Activated B cell treated with CpG ODN at 0.5 μM for 24 hours (primary cell): ENCODE measurements at regions not wholly inside any gene's neighbourhood (a gene's known extent, or its start where the extent isn't known, plus 50 kb on each side); places are given as distances from the start of the nearest gene placed in this dataset.

ENCODE experiments used
- ATAC-seq: fragments of 200-7000 bp; cut with Tn5 transposase; one replicate; pipeline ENCODE4 v1.10.0; 2021; ENCODE audit warnings: low read depth, mild to moderate bottlenecking, moderate library complexity
- CTCF ChIA-PET: fragments of 350-600 bp; sonication (Branson Sonifier 250); formaldehyde crosslinking; loops from one replicate; lab custom pipeline; 2021; ENCODE audit warnings: antibody characterized with exemption; lab: Charles Lee
- POLR2A ChIA-PET: fragments of 350-600 bp; sonication (Branson Sonifier 250); formaldehyde crosslinking; loops from one replicate; lab custom pipeline; 2021; ENCODE audit warnings: antibody characterized with exemption; lab: Charles Lee
- DNase-seq: peaks from one replicate; pipeline ENCODE4 v3.0.0; 2022
- H3K27ac Mint-ChIP-seq: one replicate; pipeline ENCODE4 v1.8.0; 2020; ENCODE audit warnings: mixed read lengths
- H3K27me3 Mint-ChIP-seq: one replicate; pipeline ENCODE4 v1.8.0; 2021; ENCODE audit warnings: mixed read lengths
- H3K36me3 Mint-ChIP-seq: one replicate; pipeline ENCODE4 v1.8.0; 2021; ENCODE audit warnings: low read depth, mixed read lengths
- H3K4me1 Mint-ChIP-seq: one replicate; pipeline ENCODE4 v1.8.0; 2021; ENCODE audit warnings: mixed read lengths
- H3K4me3 Mint-ChIP-seq: one replicate; pipeline ENCODE4 v1.8.0; 2020; ENCODE audit warnings: mild to moderate bottlenecking, mixed read lengths
- H3K9me3 Mint-ChIP-seq: one replicate; pipeline ENCODE4 v1.8.0; 2020; ENCODE audit warnings: mixed read lengths
- intact Hi-C: fragments of 100-400 bp; cut with micrococcal nuclease; formaldehyde crosslinking; loops from one replicate; pipeline ENCODE4 v1.15.1; 2024
- TF ChIP-seq, protein P1 (sequence below): fragments of 200-600 bp; IDR thresholded peaks from one replicate; pipeline ENCODE4 v1.8.0; 2022; ENCODE audit warnings: antibody characterized with exemption, mild to moderate bottlenecking

DNA sequence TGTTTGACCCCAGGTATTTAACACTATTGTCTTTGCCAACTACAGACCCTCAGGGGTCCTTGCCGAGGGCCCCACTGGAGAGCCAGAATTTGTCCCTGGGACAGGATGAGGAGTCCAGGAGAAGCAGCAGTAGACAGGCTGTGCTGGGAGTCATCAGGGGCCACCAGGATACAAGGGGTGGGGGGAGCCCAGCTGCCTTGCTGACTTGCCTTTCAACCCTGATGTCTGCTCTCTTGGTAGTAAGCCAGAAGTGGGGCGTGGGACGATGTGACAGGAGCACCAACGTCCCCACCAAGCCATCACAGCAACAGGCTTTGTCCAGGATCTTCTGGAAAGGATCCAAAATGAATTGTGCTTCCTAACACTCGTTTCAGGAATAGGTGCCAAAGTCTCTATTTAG is 62.4 kb upstream of the CDCA7L start:
- no peak overlapping the region for H3K4me3 Mint-ChIP-seq
- ChIA-PET POLR2A (no interaction called here), CTCF (no interaction called here)
- no peaks in the 10 kb centered on the region for H3K4me1 Mint-ChIP-seq
- DNase-seq, result no peak
- ATAC-seq, result no peak
- no peaks in the 10 kb centered on the region for H3K9me3 Mint-ChIP-seq
- H3K27ac Mint-ChIP-seq, result no peak overlapping the region
- intact Hi-C loops, result no loop called here
- TF ChIP-seq, protein P1, sequence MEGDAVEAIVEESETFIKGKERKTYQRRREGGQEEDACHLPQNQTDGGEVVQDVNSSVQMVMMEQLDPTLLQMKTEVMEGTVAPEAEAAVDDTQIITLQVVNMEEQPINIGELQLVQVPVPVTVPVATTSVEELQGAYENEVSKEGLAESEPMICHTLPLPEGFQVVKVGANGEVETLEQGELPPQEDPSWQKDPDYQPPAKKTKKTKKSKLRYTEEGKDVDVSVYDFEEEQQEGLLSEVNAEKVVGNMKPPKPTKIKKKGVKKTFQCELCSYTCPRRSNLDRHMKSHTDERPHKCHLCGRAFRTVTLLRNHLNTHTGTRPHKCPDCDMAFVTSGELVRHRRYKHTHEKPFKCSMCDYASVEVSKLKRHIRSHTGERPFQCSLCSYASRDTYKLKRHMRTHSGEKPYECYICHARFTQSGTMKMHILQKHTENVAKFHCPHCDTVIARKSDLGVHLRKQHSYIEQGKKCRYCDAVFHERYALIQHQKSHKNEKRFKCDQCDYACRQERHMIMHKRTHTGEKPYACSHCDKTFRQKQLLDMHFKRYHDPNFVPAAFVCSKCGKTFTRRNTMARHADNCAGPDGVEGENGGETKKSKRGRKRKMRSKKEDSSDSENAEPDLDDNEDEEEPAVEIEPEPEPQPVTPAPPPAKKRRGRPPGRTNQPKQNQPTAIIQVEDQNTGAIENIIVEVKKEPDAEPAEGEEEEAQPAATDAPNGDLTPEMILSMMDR, result no peak
- peaks cover 3% of the 10 kb centered on the region for H3K27me3 Mint-ChIP-seq
- H3K36me3 Mint-ChIP-seq, result no peaks in the 10 kb centered on the region

DNA sequence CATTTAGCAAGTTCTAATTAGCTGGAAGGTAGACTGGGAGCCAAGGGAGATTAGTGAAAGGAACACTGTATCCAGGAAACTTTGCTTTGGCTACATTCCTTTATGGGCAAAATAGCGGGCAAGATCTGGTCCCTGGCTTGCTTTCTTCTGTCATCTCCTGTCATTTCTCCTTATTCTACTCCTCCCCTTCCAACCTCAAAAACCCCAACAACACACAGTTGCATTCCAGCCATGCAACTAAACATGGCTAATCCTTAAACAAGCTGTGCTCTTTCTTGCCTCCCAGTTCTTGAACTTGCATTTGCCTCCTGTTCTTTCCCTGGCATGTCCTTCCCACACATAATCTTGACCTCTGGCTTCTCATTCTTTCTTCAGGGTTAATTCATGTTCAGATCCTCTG is 59.5 kb upstream of the CDCA7L start:
- H3K36me3 Mint-ChIP-seq, result no peaks in the 10 kb centered on the region
- peaks cover 3% of the 10 kb centered on the region for H3K27me3 Mint-ChIP-seq
- no peak overlapping the region for H3K4me3 Mint-ChIP-seq
- no peaks in the 10 kb centered on the region for H3K9me3 Mint-ChIP-seq
- intact Hi-C loops, result no loop called here
- ATAC-seq (no peak), DNase-seq (no peak)
- ChIA-PET CTCF (no interaction called here), POLR2A (no interaction called here)
- no peak overlapping the region for H3K27ac Mint-ChIP-seq
- H3K4me1 Mint-ChIP-seq, result peaks cover 6% of the 10 kb centered on the region
- TF ChIP-seq, protein P1, result no peak

DNA sequence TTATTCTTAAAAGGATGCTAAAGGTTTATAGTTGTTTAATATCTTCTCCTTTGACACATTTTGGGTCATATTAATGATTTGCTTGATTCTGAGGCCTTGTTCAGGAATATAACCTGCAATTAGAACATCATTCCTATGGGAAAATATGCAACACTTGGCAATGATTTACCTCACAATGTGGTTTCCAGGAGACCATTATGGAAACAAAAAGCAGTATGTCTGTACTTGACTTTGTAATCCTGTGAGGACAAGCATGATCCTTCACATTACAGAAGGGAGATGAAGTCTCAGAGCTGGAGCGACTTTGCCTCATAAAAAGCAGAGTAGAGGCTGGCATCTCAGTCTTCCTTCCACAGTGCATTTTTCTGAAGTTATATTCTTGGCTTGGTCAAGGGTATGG is 57.0 kb upstream of the CDCA7L start:
- ATAC-seq (no peak), DNase-seq (no peak)
- ChIA-PET POLR2A (no interaction called here), CTCF (interaction anchor here (1.0 to 1.6 kb wide), 2 partner anchors 11 to 81 kb away, joined by 3 to 5 read pairs; no protein-coding TSS in a partner anchor)
- TF ChIP-seq, protein P1, result no peak
- H3K4me3 Mint-ChIP-seq, result no peak overlapping the region
- H3K4me1 Mint-ChIP-seq, result peaks cover 6% of the 10 kb centered on the region
- intact Hi-C loops, result loop anchor here (5.0 kb wide), 4 partner anchors 80 to 575 kb away; partner anchors contain the start of gene SP4
- no peaks in the 10 kb centered on the region for H3K36me3 Mint-ChIP-seq
- peaks cover 3% of the 10 kb centered on the region for H3K27me3 Mint-ChIP-seq
- no peak overlapping the region for H3K27ac Mint-ChIP-seq
- H3K9me3 Mint-ChIP-seq, result no peaks in the 10 kb centered on the region

DNA sequence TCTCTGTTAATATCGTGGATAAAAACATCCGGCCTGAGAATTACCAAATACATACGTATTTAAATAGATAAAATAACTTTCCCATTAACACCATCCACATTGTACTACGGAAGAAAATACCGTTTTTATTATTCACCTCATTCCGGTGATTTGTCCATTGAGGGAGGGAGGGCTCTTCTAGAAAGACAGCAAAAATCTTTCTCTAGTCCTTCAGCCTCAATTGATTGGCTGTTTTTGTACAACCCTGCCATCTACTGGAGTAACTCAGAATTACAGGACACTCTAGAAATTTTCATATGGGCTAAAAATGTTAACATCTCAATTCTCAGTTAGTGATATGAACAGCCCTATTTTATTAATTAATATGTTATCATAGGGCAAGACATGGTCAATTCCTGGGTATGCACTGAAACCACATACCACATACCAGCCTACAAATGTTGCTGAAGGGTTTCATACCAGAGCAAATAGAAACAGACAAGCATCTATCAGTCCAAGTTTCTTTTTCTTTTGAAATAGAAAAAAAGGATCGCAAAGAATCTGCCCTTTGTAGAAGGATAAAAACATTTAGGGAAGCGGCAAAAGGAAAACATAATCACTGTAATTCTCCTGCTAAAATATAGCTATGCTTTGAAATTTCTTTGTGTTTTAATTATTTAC is 55.8 kb upstream of the CDCA7L start:
- TF ChIP-seq, protein P1, result peak; percentile 39
- H3K27ac Mint-ChIP-seq, result no peak overlapping the region
- H3K9me3 Mint-ChIP-seq, result no peaks in the 10 kb centered on the region
- H3K4me3 Mint-ChIP-seq, result peak overlapping the region; percentile 39
- ChIA-PET CTCF (interaction anchor here (0.7 to 2.2 kb wide), 5 partner anchors 11 to 745 kb away, joined by 3 to 12 read pairs (median 4); no protein-coding TSS in a partner anchor), POLR2A (no interaction called here)
- ATAC-seq, result peak; percentile 84
- intact Hi-C loops, result loop anchor here (1.0 to 5.0 kb wide), 13 partner anchors 34 to 745 kb away; partner anchors contain the start of genes CDCA7L and SP4
- DNase-seq, result no peak
- peaks cover 6% of the 10 kb centered on the region for H3K4me1 Mint-ChIP-seq
- peaks cover 3% of the 10 kb centered on the region for H3K27me3 Mint-ChIP-seq
- H3K36me3 Mint-ChIP-seq, result no peaks in the 10 kb centered on the region

DNA sequence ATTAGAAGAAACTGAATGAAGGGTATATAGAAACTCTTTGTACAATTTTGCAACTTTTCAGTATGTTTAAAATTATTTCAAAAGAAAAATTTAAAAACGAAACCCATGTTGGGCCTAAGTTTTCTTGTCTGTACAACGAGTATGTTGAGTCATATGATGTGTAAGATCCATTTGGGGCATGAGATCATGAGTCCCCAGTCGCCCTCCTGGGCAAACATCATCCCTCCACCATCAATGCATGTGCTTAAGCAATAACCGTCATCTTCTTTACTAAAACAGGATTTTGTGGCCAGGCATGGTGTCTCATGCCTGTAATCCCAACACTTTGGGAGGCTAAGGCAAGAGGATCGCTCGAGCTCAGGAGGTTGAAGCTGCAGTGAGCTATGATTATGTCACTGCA is 54.2 kb upstream of the CDCA7L start:
- intact Hi-C loops, result loop anchor here (2.0 to 5.0 kb wide), 5 partner anchors 55 to 573 kb away; partner anchors contain the start of genes CDCA7L and SP4
- Mint-ChIP-seq H3K27ac (no peak overlapping the region), H3K9me3 (no peaks in the 10 kb centered on the region), H3K4me1 (peaks cover 6% of the 10 kb centered on the region), H3K36me3 (no peaks in the 10 kb centered on the region), H3K27me3 (peaks cover 1% of the 10 kb centered on the region), H3K4me3 (no peak overlapping the region)
- ChIA-PET CTCF (interaction anchor here (1.4 to 2.2 kb wide), 2 partner anchors 738 to 743 kb away, joined by 7 to 12 read pairs; no protein-coding TSS in a partner anchor), POLR2A (no interaction called here)
- DNase-seq (no peak), ATAC-seq (no peak)
- TF ChIP-seq, protein P1, result no peak
